SK-N-SH (cell line): ENCODE measurements at regions not wholly inside any gene's neighbourhood (a gene's known extent, or its start where the extent isn't known, plus 50 kb on each side); places are given as distances from the start of the nearest gene placed in this dataset.

Experiments used
- CTCF ChIA-PET: fragments of 300-600, 350-600 bp; formaldehyde crosslinking; extraction: SDS; loops from one replicate; lab custom pipeline; 2021; lab: Yijun Ruan, JAX
- POLR2A ChIA-PET: fragments of 350-600 bp; sonication (Branson Sonifier 250); formaldehyde crosslinking; extraction: SDS; loops from one replicate; lab custom pipeline; 2020; ENCODE audit warnings: antibody characterized with exemption, inconsistent platforms; lab: Yijun Ruan, JAX
- DNase-seq: peaks from one replicate; pipeline ENCODE4 v3.0.0; 2012
- H2AFZ ChIP-seq: fragments of 200-600 bp; sonication (generic); 2 replicates; pipeline ENCODE4 v1.8.1; 2016; ENCODE audit warnings: antibody characterized with exemption, mild to moderate bottlenecking, low read depth
- H3F3A ChIP-seq: fragments of 200-600 bp; sonication (generic); replicated peaks from 2 replicates; pipeline ENCODE3; 2016; ENCODE audit warnings: antibody characterized with exemption, mild to moderate bottlenecking; ENCODE audit not compliant: insufficient read depth
- H3K27ac ChIP-seq, 2 experiments: fragments of 200-500 bp in 1 of 2; fragments of 200-600 bp in 1 of 2; sonication (Bioruptor generic) in 1 of 2; sonication (generic), shearing (Covaris generic) in 1 of 2; 2 replicates each; pipeline versions ENCODE4 v1.5.1 to v1.6.1; 2014 to 2016; ENCODE audit warnings: low read depth in 2 of 2, inconsistent platforms in 1 of 2, low read length in 1 of 2, mild to moderate bottlenecking in 1 of 2, mixed read lengths in 1 of 2
- H3K27me3 ChIP-seq: fragments of 200-600 bp; sonication (generic), shearing (Covaris generic); 2 replicates; pipeline ENCODE4 v1.6.1; 2016; ENCODE audit warnings: mixed run types; ENCODE audit not compliant: insufficient read depth
- H3K36me3 ChIP-seq, 2 experiments: fragments of 200-500 bp in 1 of 2; fragments of 200-600 bp in 1 of 2; sonication (Bioruptor generic) in 1 of 2; sonication (generic) in 1 of 2; replicated peaks in 1 of 2; 2 replicates each; pipeline versions ENCODE3 to v1.5.1; 2014 to 2016; ENCODE audit warnings: low read length in 1 of 2, mild to moderate bottlenecking in 1 of 2; ENCODE audit not compliant: insufficient read depth in 2 of 2, control insufficient read depth in 1 of 2
- H3K4me1 ChIP-seq, 2 experiments: fragments of 200-500 bp in 1 of 2; fragments of 200-600 bp in 1 of 2; sonication (Bioruptor generic) in 1 of 2; sonication (generic), shearing (Covaris generic) in 1 of 2; 2 replicates each; pipeline versions ENCODE4 v1.5.1 to v1.6.1; 2014 to 2016; ENCODE audit warnings: low read depth in 1 of 2, low read length in 1 of 2, mixed run types in 1 of 2; ENCODE audit not compliant: insufficient read depth in 2 of 2, control insufficient read depth in 1 of 2
- H3K4me2 ChIP-seq: fragments of 200-600 bp; sonication (generic), shearing (Covaris generic); 2 replicates; pipeline ENCODE4 v1.6.1; 2017; ENCODE audit warnings: mixed run types
- H3K4me3 ChIP-seq, 2 experiments: fragments of 200-500 bp in 1 of 2; fragments of 200-600 bp in 1 of 2; sonication (Bioruptor generic) in 1 of 2; sonication (generic), shearing (Covaris generic) in 1 of 2; 2 replicates each; pipeline versions ENCODE4 v1.5.1 to v1.8.1; 2014 to 2016; ENCODE audit warnings: low read depth in 2 of 2, inconsistent platforms in 1 of 2, low read length in 1 of 2, mild to moderate bottlenecking in 1 of 2, mixed read lengths in 1 of 2, moderate library complexity in 1 of 2
- H3K79me2 ChIP-seq: fragments of 200-600 bp; sonication (generic); 2 replicates; pipeline ENCODE4 v1.8.1; 2017; ENCODE audit warnings: mild to moderate bottlenecking; ENCODE audit not compliant: insufficient read depth
- H3K9ac ChIP-seq: fragments of 200-600 bp; sonication (generic); 2 replicates; pipeline ENCODE4 v1.6.1; 2017; ENCODE audit warnings: mixed run types
- H3K9me2 ChIP-seq: fragments of 200-600 bp; sonication (generic); 2 replicates; pipeline ENCODE4 v1.6.1; 2017; ENCODE audit warnings: mixed run types
- H3K9me3 ChIP-seq: fragments of 200-600 bp; sonication (generic); 2 replicates; pipeline ENCODE4 v1.6.1; 2017; ENCODE audit warnings: mixed run types, mild to moderate bottlenecking, moderate library complexity
- H4K20me1 ChIP-seq: fragments of 200-600 bp; sonication (generic); 2 replicates; pipeline ENCODE4 v1.6.1; 2017; ENCODE audit warnings: mild to moderate bottlenecking, mixed run types; ENCODE audit not compliant: insufficient read depth
- CHD2 ChIP-seq: fragments of 150-350 bp; IDR thresholded peaks from 2 replicates; pipeline ENCODE4 v1.6.1; 2018; ENCODE audit warnings: low read length; ENCODE audit not compliant: partially characterized antibody
- ELF1 ChIP-seq: IDR thresholded peaks from 2 replicates; pipeline ENCODE4 v1.4.0; 2012
- EP300 ChIP-seq, 2 experiments: IDR thresholded peaks; 2 replicates each; pipeline versions ENCODE4 v1.4.0 to v1.6.1; 2012; ENCODE audit warnings: borderline replicate concordance in 1 of 2, low read depth in 1 of 2, low read length in 1 of 2
- FOSL2 ChIP-seq: IDR thresholded peaks from 2 replicates; pipeline ENCODE4 v1.4.0; 2012; ENCODE audit warnings: low read depth, mild to moderate bottlenecking, moderate library complexity, borderline replicate concordance
- FOXM1 ChIP-seq: IDR thresholded peaks from 2 replicates; pipeline ENCODE4 v1.4.0; 2012; ENCODE audit warnings: low read depth, mild to moderate bottlenecking
- GATA2 ChIP-seq: sonication (generic); formaldehyde crosslinking; IDR thresholded peaks from 2 replicates; pipeline ENCODE4 v1.5.0; 2020; ENCODE audit warnings: mild to moderate bottlenecking, missing genetic modification reagents
- NFIC ChIP-seq: IDR thresholded peaks from 2 replicates; pipeline ENCODE4 v1.4.0; 2012; ENCODE audit warnings: borderline replicate concordance
- POLR2AphosphoS5 ChIP-seq: IDR thresholded peaks from 2 replicates; pipeline ENCODE4 v1.6.1; 2012; ENCODE audit warnings: low read depth, low read length
- RFX5 ChIP-seq: IDR thresholded peaks from 2 replicates; pipeline ENCODE4 v1.6.1; 2012; ENCODE audit warnings: mild to moderate bottlenecking, improper control_type of control experiment, low read length
- RXRA ChIP-seq: IDR thresholded peaks from 2 replicates; pipeline ENCODE4 v1.4.0; 2012; ENCODE audit warnings: low read depth, mild to moderate bottlenecking, borderline replicate concordance
- SIN3A ChIP-seq: IDR thresholded peaks from 2 replicates; pipeline ENCODE4 v1.6.1; 2012; ENCODE audit warnings: low read depth, mild to moderate bottlenecking, low read length, moderate library complexity, borderline replicate concordance
- USF1 ChIP-seq: IDR thresholded peaks from 2 replicates; pipeline ENCODE4 v1.4.0; 2012; ENCODE audit warnings: low read depth, borderline replicate concordance
- YY1 ChIP-seq: IDR thresholded peaks from 2 replicates; pipeline ENCODE4 v1.4.0; 2012; ENCODE audit warnings: low read depth, mild to moderate bottlenecking
- WGBS: methylation state at CpG from one replicate; pipeline ENCODE4 v1.1.6; 2017; ENCODE audit warnings: low lambda C conversion rate; 5-methylcytosine and 5-hydroxymethylcytosine counted together
- TF ChIP-seq, protein P1 (sequence below): IDR thresholded peaks from 2 replicates; pipeline ENCODE4; 2012
- TF ChIP-seq, protein P2 (sequence below): IDR thresholded peaks from 2 replicates; pipeline ENCODE4 v1.4.0; 2012; ENCODE audit warnings: low read depth, borderline replicate concordance
- TF ChIP-seq, protein P3 (sequence below): IDR thresholded peaks from 2 replicates; pipeline ENCODE4 v1.4.0; 2012; ENCODE audit warnings: low read depth
- TF ChIP-seq, protein P4 (sequence below): IDR thresholded peaks from 2 replicates; pipeline ENCODE4 v1.6.1; 2012; ENCODE audit warnings: mild to moderate bottlenecking, low read depth, low read length, moderate library complexity
- TF ChIP-seq, protein P5 (sequence below): fragments of 150-350 bp; IDR thresholded peaks from 2 replicates; pipeline ENCODE4 v1.6.1; 2017; ENCODE audit warnings: antibody characterized with exemption, low read length, low read depth, borderline replicate concordance

- Histone ChIP-seq H2AFZ (no peak overlapping the region), H4K20me1 (no peaks in the 10 kb centered on the region), H3K9me3 (no peaks in the 10 kb centered on the region), H3K27me3 (no peaks in the 10 kb centered on the region), H3K9me2 (no peaks in the 10 kb centered on the region), H3K79me2 (no peaks in the 10 kb centered on the region), H3K36me3 (no peaks in the 10 kb centered on the region)
- no peak for DNase-seq
- no peak for TF ChIP-seq RFX5
- no peak for TF ChIP-seq USF1
- no peak for TF ChIP-seq SIN3A
- no peak for TF ChIP-seq FOSL2
- no peak for TF ChIP-seq YY1
- TF ChIP-seq, protein P1, sequence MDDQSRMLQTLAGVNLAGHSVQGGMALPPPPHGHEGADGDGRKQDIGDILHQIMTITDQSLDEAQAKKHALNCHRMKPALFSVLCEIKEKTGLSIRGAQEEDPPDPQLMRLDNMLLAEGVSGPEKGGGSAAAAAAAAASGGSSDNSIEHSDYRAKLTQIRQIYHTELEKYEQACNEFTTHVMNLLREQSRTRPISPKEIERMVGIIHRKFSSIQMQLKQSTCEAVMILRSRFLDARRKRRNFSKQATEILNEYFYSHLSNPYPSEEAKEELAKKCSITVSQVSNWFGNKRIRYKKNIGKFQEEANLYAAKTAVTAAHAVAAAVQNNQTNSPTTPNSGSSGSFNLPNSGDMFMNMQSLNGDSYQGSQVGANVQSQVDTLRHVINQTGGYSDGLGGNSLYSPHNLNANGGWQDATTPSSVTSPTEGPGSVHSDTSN, result no peak
- TF ChIP-seq CHD2, result no peak
- TF ChIP-seq, all 33 proteins: peak for 0
- no peak overlapping the region for H3K9ac ChIP-seq
- H3F3A ChIP-seq, result no peaks in the 10 kb centered on the region
- peaks cover 0 to 8% of the 10 kb centered on the region in 2 experiments; a peak in 1 of 4 replicates for H3K4me1 ChIP-seq
- H3K27ac ChIP-seq, result no peak overlapping the region
- WGBS, result 76% methylated on average over 5 of the region's 5 CpGs
- H3K4me2 ChIP-seq, result no peak overlapping the region
- ChIA-PET POLR2A (no interaction called here), CTCF (interaction anchor here (1.3 kb wide), 1 partner anchor 12 kb away, joined by 3 read pairs; no protein-coding TSS in a partner anchor)
- H3K4me3 ChIP-seq, result no peak overlapping the region
Measured at GRCh38 chr1:245058436-245058835, 96.3 kb upstream of the KIF26B start.

- Histone ChIP-seq H3F3A (no peaks in the 10 kb centered on the region), H3K9me2 (no peaks in the 10 kb centered on the region), H4K20me1 (no peaks in the 10 kb centered on the region), H3K27ac (no peak overlapping the region), H3K4me1 (peaks cover 0 to 8% of the 10 kb centered on the region in 2 experiments; a peak in 1 of 4 replicates), H3K79me2 (no peaks in the 10 kb centered on the region), H3K27me3 (no peaks in the 10 kb centered on the region), H3K4me3 (no peak overlapping the region), H2AFZ (no peak overlapping the region), H3K36me3 (no peaks in the 10 kb centered on the region), H3K4me2 (no peak overlapping the region), H3K9me3 (no peaks in the 10 kb centered on the region), H3K9ac (no peak overlapping the region)
- 93% methylated on average over 7 of the region's 7 CpGs for WGBS
- CTCF ChIA-PET, result interaction anchor here (1.0 kb wide), 2 partner anchors 14 to 1089 kb away, joined by 3 to 6 read pairs; no protein-coding TSS in a partner anchor
- DNase-seq, result no peak
- POLR2A ChIA-PET, result no interaction called here
- no peak for TF ChIP-seq FOSL2
- no peak for TF ChIP-seq YY1
- TF ChIP-seq, protein P2, sequence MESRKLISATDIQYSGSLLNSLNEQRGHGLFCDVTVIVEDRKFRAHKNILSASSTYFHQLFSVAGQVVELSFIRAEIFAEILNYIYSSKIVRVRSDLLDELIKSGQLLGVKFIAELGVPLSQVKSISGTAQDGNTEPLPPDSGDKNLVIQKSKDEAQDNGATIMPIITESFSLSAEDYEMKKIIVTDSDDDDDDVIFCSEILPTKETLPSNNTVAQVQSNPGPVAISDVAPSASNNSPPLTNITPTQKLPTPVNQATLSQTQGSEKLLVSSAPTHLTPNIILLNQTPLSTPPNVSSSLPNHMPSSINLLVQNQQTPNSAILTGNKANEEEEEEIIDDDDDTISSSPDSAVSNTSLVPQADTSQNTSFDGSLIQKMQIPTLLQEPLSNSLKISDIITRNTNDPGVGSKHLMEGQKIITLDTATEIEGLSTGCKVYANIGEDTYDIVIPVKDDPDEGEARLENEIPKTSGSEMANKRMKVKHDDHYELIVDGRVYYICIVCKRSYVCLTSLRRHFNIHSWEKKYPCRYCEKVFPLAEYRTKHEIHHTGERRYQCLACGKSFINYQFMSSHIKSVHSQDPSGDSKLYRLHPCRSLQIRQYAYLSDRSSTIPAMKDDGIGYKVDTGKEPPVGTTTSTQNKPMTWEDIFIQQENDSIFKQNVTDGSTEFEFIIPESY, result no peak
- no peak for TF ChIP-seq ELF1
- no peak for TF ChIP-seq SIN3A
- TF ChIP-seq NFIC, result no peak
- no peak for TF ChIP-seq POLR2AphosphoS5
- TF ChIP-seq, protein P3, sequence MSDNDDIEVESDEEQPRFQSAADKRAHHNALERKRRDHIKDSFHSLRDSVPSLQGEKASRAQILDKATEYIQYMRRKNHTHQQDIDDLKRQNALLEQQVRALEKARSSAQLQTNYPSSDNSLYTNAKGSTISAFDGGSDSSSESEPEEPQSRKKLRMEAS, result no peak
- no peak for TF ChIP-seq EP300 (IDR thresholded peaks at IDR 0.05; ENCODE audit: borderline replicate concordance in 1 of 2, low read depth in 1 of 2, low read length in 1 of 2)
- TF ChIP-seq RXRA, result no peak
- no peak for TF ChIP-seq FOXM1
- TF ChIP-seq, protein P4, sequence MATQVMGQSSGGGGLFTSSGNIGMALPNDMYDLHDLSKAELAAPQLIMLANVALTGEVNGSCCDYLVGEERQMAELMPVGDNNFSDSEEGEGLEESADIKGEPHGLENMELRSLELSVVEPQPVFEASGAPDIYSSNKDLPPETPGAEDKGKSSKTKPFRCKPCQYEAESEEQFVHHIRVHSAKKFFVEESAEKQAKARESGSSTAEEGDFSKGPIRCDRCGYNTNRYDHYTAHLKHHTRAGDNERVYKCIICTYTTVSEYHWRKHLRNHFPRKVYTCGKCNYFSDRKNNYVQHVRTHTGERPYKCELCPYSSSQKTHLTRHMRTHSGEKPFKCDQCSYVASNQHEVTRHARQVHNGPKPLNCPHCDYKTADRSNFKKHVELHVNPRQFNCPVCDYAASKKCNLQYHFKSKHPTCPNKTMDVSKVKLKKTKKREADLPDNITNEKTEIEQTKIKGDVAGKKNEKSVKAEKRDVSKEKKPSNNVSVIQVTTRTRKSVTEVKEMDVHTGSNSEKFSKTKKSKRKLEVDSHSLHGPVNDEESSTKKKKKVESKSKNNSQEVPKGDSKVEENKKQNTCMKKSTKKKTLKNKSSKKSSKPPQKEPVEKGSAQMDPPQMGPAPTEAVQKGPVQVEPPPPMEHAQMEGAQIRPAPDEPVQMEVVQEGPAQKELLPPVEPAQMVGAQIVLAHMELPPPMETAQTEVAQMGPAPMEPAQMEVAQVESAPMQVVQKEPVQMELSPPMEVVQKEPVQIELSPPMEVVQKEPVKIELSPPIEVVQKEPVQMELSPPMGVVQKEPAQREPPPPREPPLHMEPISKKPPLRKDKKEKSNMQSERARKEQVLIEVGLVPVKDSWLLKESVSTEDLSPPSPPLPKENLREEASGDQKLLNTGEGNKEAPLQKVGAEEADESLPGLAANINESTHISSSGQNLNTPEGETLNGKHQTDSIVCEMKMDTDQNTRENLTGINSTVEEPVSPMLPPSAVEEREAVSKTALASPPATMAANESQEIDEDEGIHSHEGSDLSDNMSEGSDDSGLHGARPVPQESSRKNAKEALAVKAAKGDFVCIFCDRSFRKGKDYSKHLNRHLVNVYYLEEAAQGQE, result no peak
- no peak for TF ChIP-seq GATA2 (CRISPR knock-in tag)
- TF ChIP-seq CHD2, result no peak
- TF ChIP-seq, protein P5, sequence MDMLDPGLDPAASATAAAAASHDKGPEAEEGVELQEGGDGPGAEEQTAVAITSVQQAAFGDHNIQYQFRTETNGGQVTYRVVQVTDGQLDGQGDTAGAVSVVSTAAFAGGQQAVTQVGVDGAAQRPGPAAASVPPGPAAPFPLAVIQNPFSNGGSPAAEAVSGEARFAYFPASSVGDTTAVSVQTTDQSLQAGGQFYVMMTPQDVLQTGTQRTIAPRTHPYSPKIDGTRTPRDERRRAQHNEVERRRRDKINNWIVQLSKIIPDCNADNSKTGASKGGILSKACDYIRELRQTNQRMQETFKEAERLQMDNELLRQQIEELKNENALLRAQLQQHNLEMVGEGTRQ, result no peak
Measured at GRCh38 chr1:245056913-245057312, 97.9 kb upstream of the KIF26B start.
